ENCODE measurements at regions not wholly inside any gene's neighbourhood (a gene's known extent, or its start where the extent isn't known, plus 50 kb on each side); places are given as distances from the start of the nearest gene placed in this dataset.

DNA sequence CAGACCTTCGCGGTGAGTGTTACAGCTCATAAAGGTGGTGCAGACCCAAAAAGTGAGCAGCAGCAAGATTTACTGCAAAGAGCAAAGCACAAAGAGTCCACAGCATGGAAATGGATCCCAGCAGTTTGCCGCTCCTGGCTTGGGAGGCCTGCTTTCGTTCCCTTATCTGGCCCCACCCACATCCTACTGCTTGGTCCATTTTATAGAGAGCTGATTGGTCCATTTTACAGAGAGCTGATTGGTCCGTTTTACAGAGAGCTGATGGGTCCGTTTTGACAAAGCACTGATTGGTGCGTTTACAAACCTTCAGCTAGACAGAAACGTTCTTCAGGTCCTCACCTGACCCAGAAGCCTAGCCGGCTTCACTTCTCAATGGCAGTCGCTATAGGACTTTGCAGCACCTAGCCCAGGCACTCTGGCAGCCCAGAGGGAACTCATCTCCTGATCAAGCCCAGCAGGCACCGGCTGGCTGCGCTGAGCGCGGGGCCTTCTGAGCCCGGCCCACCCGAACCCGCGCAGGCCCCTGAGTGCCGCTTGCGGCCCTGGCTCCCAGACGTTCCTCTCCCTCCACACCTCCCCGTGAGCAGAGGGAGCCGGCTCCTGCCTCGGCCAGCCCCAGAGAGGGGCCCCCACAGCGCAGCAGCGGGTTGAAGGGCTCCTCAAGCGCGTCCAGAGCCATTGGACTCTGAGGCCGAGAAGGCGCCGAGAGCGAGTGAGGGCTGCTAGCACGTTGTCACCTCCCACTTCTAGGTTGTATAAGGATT is 200.3 kb downstream of the LMO4 start:
- Histone ChIP-seq H3K27me3 (ENCODE audit: insufficient read depth, low read length) (peaks cover 6% of the 10 kb centered on the region), H3K4me2 (ENCODE audit: insufficient read depth, low read length) (no peak overlapping the region), H2AFZ (ENCODE audit: low read length) (no peak overlapping the region), H3K4me3 (ENCODE audit: insufficient read depth, low read length) (no peak overlapping the region), H3K4me1 (ENCODE audit: insufficient read depth, low read length) (no peaks in the 10 kb centered on the region), H4K20me1 (ENCODE audit: insufficient read depth, low read length) (no peaks in the 10 kb centered on the region), H3K79me2 (ENCODE audit: insufficient read depth, low read length) (no peaks in the 10 kb centered on the region), H3K27ac (ENCODE audit: low read depth, low read length) (no peak overlapping the region), H3K9me3 (ENCODE audit: low read depth, low read length) (no peaks in the 10 kb centered on the region), H3K36me3 (ENCODE audit: insufficient read depth, low read length) (no peaks in the 10 kb centered on the region)
- TF ChIP-seq, protein P1, sequence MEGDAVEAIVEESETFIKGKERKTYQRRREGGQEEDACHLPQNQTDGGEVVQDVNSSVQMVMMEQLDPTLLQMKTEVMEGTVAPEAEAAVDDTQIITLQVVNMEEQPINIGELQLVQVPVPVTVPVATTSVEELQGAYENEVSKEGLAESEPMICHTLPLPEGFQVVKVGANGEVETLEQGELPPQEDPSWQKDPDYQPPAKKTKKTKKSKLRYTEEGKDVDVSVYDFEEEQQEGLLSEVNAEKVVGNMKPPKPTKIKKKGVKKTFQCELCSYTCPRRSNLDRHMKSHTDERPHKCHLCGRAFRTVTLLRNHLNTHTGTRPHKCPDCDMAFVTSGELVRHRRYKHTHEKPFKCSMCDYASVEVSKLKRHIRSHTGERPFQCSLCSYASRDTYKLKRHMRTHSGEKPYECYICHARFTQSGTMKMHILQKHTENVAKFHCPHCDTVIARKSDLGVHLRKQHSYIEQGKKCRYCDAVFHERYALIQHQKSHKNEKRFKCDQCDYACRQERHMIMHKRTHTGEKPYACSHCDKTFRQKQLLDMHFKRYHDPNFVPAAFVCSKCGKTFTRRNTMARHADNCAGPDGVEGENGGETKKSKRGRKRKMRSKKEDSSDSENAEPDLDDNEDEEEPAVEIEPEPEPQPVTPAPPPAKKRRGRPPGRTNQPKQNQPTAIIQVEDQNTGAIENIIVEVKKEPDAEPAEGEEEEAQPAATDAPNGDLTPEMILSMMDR (IDR thresholded peaks at IDR 0.05; ENCODE audit: extremely low read depth, low read depth, low read length): no peak
- no peak for DNase-seq (ENCODE audit: insufficient read length, low spot score, missing footprints)

DNA sequence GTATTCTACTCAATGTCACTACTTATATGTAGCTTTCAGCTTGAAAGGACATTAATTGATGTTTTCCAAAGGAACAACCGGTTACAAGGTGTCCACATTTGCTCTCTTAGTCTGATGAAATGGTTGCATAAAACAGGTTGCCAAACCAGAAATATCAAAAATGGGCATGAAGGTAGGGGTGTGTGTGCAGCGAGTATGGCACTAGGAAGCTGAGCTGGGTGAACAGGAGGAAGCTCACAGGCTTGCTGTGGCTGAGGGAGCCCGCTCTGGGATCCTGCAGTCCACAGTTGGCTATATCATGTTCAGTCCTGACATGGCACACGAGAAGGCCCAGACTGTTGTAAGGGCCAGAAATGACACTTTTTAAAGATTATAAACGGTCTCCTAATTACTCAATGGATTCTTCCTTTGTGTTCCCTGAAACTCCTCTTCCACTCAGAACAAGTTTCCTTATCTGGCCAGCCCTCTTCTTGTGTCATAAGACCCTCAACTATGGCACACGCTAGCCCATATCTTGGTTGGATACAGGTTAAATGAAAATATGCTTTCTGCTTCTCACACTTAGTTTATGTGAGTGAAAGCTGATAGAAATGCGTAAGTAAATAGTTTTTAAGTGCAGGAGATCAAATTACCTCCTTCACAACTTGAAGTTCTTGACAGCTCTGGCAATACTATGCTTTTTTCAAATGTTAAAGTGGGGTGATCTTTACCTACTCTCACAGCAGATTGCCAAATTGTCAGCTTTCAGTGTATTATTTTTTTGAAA is 201.5 kb downstream of the LMO4 start:
- DNase-seq (ENCODE audit: insufficient read length, low spot score, missing footprints): no peak
- Histone ChIP-seq H3K36me3 (ENCODE audit: insufficient read depth, low read length) (no peaks in the 10 kb centered on the region), H4K20me1 (ENCODE audit: insufficient read depth, low read length) (no peaks in the 10 kb centered on the region), H3K4me3 (ENCODE audit: insufficient read depth, low read length) (no peak overlapping the region), H3K4me2 (ENCODE audit: insufficient read depth, low read length) (no peak overlapping the region), H3K4me1 (ENCODE audit: insufficient read depth, low read length) (no peaks in the 10 kb centered on the region), H3K9me3 (ENCODE audit: low read depth, low read length) (no peaks in the 10 kb centered on the region), H3K27ac (ENCODE audit: low read depth, low read length) (no peak overlapping the region), H2AFZ (ENCODE audit: low read length) (no peak overlapping the region), H3K27me3 (ENCODE audit: insufficient read depth, low read length) (no peaks in the 10 kb centered on the region), H3K79me2 (ENCODE audit: insufficient read depth, low read length) (no peaks in the 10 kb centered on the region)
- TF ChIP-seq, protein P1 (IDR thresholded peaks at IDR 0.05; ENCODE audit: extremely low read depth, low read depth, low read length): no peak

DNA sequence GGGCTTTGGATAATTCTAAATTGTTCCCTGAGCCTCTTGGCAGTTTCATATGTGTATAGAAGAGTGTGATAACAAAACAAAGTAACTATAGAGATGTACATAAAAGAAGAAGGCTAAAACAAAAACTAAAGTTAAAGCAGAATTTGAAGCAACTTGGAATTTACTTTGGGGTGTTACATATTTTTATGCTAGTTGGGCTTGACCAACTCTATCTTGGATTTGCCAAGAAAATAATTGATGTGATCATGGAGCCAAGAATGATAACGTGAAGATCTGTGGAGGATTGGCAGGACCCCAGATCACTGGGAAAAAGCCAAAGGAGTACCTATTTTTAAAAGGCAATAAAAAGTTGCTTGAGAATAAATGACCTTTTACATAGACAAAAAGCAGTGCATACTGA is 206.9 kb downstream of the LMO4 start:
- no peaks in the 10 kb centered on the region for H3K36me3 ChIP-seq (ENCODE audit: insufficient read depth, low read length)
- H4K20me1 ChIP-seq (ENCODE audit: insufficient read depth, low read length): no peaks in the 10 kb centered on the region
- DNase-seq (ENCODE audit: insufficient read length, low spot score, missing footprints): no peak
- H3K27ac ChIP-seq (ENCODE audit: low read depth, low read length): no peak overlapping the region
- no peaks in the 10 kb centered on the region for H3K79me2 ChIP-seq (ENCODE audit: insufficient read depth, low read length)
- no peaks in the 10 kb centered on the region for H3K4me1 ChIP-seq (ENCODE audit: insufficient read depth, low read length)
- TF ChIP-seq, protein P1 (IDR thresholded peaks at IDR 0.05; ENCODE audit: extremely low read depth, low read depth, low read length): no peak
- H3K4me3 ChIP-seq (ENCODE audit: insufficient read depth, low read length): no peak overlapping the region
- no peaks in the 10 kb centered on the region for H3K27me3 ChIP-seq (ENCODE audit: insufficient read depth, low read length)
- no peak overlapping the region for H2AFZ ChIP-seq (ENCODE audit: low read length)
- H3K4me2 ChIP-seq (ENCODE audit: insufficient read depth, low read length): no peak overlapping the region
- H3K9me3 ChIP-seq (ENCODE audit: low read depth, low read length): no peaks in the 10 kb centered on the region

DNA sequence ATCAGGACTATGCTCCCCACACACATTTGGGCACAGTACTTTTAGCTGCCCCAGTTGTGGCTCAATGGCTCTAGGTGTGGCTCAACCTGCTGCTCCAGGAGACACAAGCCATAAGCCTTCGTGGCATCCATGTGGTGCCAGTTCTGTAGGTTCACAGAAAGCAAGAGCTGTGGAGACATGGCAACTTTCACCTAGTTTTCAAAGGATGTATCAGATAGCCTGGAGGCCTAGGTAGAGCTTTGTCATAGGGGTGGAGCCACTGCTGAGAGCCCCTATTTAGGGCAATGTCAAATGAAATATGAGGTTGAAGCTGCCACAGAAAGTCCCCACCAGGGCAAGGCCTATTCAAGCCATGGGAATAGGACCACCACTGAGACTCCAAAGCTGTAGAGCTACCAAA is 210.5 kb downstream of the LMO4 start:
- Histone ChIP-seq H2AFZ (ENCODE audit: low read length) (no peak overlapping the region), H3K4me3 (ENCODE audit: insufficient read depth, low read length) (no peak overlapping the region), H3K27me3 (ENCODE audit: insufficient read depth, low read length) (no peaks in the 10 kb centered on the region), H3K4me2 (ENCODE audit: insufficient read depth, low read length) (no peak overlapping the region), H4K20me1 (ENCODE audit: insufficient read depth, low read length) (no peaks in the 10 kb centered on the region), H3K79me2 (ENCODE audit: insufficient read depth, low read length) (no peaks in the 10 kb centered on the region), H3K36me3 (ENCODE audit: insufficient read depth, low read length) (no peaks in the 10 kb centered on the region), H3K9me3 (ENCODE audit: low read depth, low read length) (no peaks in the 10 kb centered on the region), H3K4me1 (ENCODE audit: insufficient read depth, low read length) (no peaks in the 10 kb centered on the region), H3K27ac (ENCODE audit: low read depth, low read length) (no peak overlapping the region)
- DNase-seq (ENCODE audit: insufficient read length, low spot score, missing footprints): no peak
- TF ChIP-seq, protein P1 (IDR thresholded peaks at IDR 0.05; ENCODE audit: extremely low read depth, low read depth, low read length): no peak

Data from osteoblast (primary cell).